ENCODE measurements at regions not wholly inside any gene's neighbourhood (a gene's known extent, or its start where the extent isn't known, plus 50 kb on each side); places are given as distances from the start of the nearest gene placed in this dataset.
"Not testable (repeated sequence)": the region's sequence is repeated elsewhere in the genome, so short reads cannot be mapped to it uniquely, and the experiment has no call there.

DNA sequence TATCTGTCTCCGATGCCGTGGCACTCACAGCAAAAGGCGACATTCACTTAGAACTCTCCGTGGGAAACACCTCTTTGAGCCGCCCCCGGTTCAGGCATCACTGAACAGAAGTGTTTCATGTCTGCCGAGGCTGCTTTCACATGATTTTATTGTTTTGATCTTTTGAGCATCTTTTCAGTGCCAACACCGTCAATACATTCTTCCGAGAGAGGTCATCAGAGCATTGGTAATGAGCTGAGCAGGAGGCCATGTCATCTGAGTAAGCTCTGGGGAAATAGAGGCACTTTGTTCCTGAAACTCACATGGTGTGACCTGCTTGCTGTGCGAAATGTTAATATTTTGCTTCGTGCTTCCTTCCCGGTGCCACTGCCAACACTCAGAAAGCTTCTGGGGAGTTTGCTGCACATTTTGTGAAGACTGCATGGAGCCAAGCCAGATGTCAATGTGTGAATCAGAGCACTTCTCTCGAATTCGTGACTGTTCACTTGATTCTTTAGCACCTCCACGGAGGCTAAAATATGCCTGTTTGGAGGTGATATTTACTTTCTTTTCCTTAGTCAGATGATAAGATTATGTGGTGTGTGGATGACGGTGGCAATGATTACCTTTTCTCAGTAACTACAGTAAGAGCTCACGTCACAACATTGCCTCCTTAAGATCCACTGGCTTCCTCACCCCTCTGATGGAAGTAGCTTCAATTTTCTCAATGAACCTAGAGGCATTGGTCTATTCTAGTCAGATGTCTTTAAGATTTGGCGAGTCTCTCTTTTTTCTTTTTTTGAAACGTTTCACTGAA is 222.3 kb upstream of the HS3ST1 start:
- DNase-seq, result no peak

DNA sequence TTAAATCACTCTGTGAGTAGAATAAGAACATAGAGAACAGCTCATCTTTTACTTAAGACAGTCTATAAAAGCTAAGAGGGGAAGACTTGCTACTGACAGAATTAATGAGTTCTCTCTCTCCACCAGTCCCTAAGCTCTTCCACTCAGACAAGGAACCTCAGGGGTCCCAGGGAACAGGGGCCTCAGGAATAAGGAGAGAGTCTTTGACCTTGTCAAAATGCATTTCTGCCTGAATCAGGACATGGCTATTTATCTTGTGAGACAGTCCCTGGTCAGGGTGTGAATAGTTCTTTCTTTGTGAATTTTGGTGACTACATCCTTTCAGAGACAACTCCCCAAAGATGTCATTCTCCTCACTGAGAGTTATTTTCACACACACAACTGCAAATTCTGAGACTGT is 218.7 kb upstream of the HS3ST1 start:
- DNase-seq, result no peak

- DNase-seq, result not testable (repeated sequence)
Measured at GRCh38 chr4:11643081-11643480, 214.4 kb upstream of the HS3ST1 start.

GRCh38 chr4:11640584-11640983 is 211.9 kb upstream of the HS3ST1 start:
- DNase-seq, result no peak

- no peak for DNase-seq
Measured at GRCh38 chr4:11636551-11636950, 207.9 kb upstream of the HS3ST1 start.

- DNase-seq, result no peak
Measured at GRCh38 chr4:11636031-11636430, 207.3 kb upstream of the HS3ST1 start.

DNA sequence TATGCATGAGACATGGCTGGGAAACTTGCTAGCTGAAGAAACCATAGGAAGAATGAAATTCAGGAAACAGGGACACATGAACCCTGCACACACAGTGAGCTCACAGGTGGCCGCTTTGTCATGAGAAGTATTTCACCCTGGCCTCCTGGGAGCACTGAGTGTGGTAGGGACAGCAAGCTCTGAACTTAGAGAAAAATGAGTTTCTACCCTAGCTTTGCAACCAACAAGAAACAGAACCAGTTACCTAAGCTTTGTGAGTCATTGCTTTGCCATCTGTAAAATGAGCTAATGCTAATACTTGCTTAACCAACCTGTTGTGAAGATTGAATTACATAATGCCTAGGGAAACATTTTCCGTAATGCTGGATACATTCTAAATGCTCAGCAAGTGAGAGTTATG is 206.6 kb upstream of the HS3ST1 start:
- no peak for DNase-seq

DNA sequence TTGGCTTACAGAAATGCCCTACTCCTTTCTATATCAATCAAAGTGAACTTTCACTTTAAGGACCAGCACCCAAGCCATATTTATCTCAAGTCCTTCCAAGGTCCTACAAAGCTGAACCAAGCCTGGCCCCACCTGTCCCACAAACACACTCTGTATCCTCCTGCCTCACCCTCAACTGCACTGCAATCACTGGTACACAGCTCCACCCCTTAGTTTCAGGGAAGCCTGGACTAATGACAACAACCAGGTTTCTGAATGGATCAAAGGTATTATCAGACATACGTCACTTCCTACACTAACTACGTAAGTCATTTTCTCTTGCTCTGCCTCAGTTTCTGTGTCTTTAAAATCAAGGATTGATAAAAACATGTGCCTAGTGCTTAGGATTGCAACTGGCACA is 205.6 kb upstream of the HS3ST1 start:
- DNase-seq, result no peak

- DNase-seq, result no peak
Measured at GRCh38 chr4:11633430-11633829, 204.7 kb upstream of the HS3ST1 start.

DNA sequence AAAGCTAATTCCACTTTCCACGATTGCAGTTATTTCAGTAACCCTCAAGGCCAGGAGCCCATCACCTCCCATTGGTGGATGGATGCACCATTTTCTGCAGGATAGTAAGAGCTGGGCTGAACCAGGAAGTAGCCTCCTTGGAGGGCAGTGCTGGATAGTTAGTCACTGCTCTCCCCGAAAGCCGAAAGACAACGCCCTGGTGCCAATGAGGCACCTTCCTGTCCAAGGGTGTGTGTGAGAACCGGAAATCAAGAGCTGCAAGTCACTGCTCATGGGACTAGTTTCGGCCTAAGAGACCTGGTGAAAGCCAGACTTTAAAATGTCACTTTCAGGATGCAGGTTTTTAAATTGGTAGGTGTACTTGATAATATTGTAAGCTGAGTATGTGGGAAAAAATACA is 203.8 kb upstream of the HS3ST1 start:
- DNase-seq, result no peak

- no peak for DNase-seq
Measured at GRCh38 chr4:11632025-11632424, 203.3 kb upstream of the HS3ST1 start.

DNA sequence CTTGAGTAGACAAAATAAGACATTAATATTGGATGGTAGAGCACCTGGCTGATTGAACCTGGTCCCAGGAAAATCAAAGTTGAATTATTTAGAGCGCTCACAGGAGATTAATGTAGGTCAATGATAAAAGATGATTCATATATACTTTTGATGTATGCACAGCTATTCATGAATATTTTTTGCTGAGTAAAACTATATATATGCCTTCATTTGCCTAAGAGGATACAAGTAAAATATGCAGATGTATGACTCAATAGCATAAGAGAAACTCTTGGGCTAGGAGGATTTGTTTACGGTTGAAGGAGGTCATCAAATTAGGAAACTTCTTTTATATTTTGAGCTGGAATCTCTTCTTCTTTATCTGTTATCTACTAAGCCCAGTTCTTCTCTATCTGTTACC is 202.7 kb upstream of the HS3ST1 start:
- DNase-seq, result no peak

- no peak for DNase-seq
Measured at GRCh38 chr4:11628093-11628725, 199.5 kb upstream of the HS3ST1 start.

GRCh38 chr4:11626066-11626465 is 197.4 kb upstream of the HS3ST1 start:
- DNase-seq, result no peak

GRCh38 chr4:11625211-11625610 is 196.5 kb upstream of the HS3ST1 start:
- no peak for DNase-seq

- no peak for DNase-seq
Measured at GRCh38 chr4:11624370-11624769, 195.7 kb upstream of the HS3ST1 start.

DNA sequence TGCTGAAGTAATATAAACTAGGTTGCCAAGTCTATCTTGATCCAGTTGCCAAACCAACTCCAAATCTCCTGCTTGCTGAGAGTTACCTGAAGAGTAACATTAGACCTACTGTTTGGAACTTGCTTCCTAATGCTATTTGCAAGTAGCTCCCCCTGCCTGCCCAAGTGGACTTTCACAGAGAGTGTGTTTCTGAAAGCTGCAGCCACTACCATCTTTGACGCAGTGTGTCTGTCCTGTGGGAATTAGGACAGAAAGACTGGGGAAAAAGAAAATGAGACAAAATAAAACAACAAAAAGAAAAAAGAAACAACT is 195.0 kb upstream of the HS3ST1 start:
- DNase-seq, result no peak

DNA sequence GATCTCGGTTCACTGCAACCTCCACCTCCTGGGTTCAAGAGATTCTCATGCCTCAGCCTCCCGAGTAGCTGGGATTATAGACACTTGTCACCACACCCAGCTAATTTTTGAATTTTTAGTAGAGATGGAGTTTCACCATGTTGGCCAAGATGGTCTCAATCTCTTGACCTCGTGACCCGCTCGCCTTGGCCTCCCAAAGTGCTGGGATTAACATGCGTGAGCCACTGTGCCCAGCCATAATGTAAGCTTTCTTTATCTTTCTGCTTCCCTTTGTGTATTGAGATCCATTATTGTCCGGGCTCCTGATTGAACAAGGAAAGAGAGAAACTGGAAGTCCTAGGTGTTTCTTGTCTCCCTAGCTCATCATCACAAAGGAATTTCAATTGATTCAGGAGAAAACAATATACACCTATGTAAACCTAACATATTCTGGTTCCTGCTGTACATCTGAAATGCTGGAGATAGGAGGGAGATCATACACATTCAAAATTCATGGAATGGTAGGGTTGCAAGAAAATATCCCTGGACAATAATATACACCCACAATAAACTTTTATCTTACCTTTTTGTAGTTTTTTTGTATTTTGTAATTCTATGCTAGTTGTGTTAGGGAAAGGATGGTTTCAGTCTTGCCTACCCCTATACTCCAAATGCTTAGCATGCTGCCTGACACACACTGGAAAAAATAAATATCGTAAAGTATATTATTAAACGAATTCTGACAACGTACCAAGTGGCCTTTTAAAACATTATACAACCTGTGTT is 194.4 kb upstream of the HS3ST1 start:
- DNase-seq, result no peak

- no peak for DNase-seq
Measured at GRCh38 chr4:11620861-11621260, 192.2 kb upstream of the HS3ST1 start.

GRCh38 chr4:11618666-11619282 is 190.1 kb upstream of the HS3ST1 start:
- no peak for DNase-seq

- DNase-seq, result no peak
Measured at GRCh38 chr4:11616856-11617255, 188.2 kb upstream of the HS3ST1 start.

DNA sequence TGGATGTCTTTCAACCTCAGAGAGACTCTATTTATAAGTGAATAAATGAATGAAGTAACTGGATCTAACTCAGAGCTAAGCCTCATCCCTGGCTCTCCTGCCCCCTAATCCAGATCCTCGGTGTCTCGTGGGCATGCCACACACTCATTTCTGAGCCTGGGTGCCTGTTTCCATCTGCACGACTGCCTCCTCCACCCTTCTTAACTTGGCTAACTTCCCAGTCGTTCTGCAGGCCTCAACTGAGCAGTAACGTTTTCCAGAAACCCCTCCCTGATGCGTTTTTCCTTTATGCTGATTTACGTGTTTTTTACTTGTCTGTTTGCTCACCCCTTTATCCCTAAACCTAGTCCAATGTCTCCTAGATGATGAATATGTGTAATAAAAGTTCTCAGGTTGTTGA is 186.9 kb upstream of the HS3ST1 start:
- no peak for DNase-seq

GRCh38 chr4:11614426-11614825 is 185.7 kb upstream of the HS3ST1 start:
- no peak for DNase-seq

DNA sequence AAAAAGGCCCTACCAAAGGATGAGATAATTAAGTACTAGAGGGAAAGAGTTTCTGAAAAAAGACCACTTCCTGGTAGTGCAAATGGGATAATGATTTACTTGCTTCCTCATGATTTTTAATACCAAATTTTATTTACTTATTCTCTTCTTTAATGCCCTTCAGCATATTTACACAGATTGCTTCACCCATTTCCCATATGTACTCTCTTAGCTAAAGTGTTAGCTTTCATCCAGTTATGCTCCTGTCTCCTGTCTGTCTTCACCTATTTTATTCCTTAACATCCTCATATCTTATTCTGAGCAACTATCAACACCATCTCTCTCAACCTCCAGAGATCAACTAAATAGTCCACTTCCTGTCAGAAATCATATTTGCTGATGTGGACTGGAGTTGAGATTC is 183.2 kb upstream of the HS3ST1 start:
- no peak for DNase-seq

Data from GF-D8 (cell line).